VCaP (cell line): ENCODE measurements at regions not wholly inside any gene's neighbourhood (a gene's known extent, or its start where the extent isn't known, plus 50 kb on each side); places are given as distances from the start of the nearest gene placed in this dataset.

ENCODE experiments used
- H3K27ac ChIP-seq: fragments of 450-650 bp; 2 replicates; pipeline ENCODE4 v1.5.1; 2017
- CTCF ChIP-seq: fragments of 450-650 bp; conservative IDR thresholded peaks from 2 replicates; pipeline ENCODE4 v1.5.1; 2017; ENCODE audit warnings: mild to moderate bottlenecking, moderate library complexity

DNA sequence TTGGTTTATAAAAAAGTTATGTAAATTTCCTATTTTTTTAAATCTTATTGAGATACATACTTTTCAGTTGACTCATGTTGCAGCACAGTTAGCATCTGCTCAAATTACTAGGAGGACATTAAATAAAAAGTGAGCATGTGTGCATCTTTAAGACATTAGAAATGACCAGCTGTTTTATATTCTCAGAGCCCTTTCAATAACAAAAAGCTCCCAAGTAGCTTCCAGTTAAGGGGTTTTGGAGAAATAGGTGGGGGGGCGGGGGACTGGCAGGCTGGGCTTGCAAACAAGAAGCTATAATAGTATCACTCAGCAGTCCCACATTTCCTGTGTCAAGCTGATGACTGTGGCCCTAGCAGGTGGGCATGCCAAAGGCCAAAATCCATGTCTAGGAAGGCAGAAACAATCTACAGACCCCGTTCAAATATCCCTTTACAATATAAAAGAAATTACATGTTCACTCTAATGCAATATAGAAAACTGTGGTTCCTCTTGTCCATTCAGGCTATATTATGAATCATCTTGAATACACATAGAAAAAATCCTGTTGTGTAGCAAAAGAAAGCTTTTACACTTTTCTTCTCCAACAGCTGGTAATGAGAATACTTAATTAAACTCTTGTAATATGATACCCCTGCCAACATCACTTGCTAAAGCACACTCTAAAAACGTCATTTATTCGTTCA is 1713.2 kb upstream of the SLC10A2 start:
- H3K27ac ChIP-seq: no peak overlapping the region

GRCh38 chr13:104773775-104774174 is 1707.6 kb upstream of the SLC10A2 start:
- peak; percentile 80 for TF ChIP-seq CTCF
- no peak overlapping the region for H3K27ac ChIP-seq

More for the DNA sequence above, 1713.2 kb upstream of the SLC10A2 start:
- TF ChIP-seq CTCF: no peak

DNA sequence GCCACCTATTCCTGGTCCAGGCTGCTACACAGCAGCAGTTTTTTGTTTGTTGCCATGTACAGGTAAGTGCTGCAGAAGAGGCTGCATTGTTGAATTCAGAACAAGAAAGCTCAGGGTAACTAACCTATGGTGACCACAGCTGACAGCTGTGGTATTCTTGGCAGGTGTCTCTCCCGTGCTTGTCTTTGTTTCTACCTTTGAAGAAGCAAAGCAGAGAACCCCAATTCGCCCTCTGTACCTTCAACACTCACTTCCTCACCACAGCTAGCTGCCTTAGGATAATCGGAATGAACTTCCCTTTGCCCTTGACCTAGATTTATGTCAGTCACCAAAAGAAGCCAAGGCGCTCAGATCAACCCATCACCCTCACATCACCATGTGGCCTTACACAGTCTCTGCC is 1703.3 kb upstream of the SLC10A2 start:
- TF ChIP-seq CTCF: no peak
- no peak overlapping the region for H3K27ac ChIP-seq

GRCh38 chr13:104766319-104766718 is 1700.1 kb upstream of the SLC10A2 start:
- TF ChIP-seq CTCF: no peak
- no peak overlapping the region for H3K27ac ChIP-seq

DNA sequence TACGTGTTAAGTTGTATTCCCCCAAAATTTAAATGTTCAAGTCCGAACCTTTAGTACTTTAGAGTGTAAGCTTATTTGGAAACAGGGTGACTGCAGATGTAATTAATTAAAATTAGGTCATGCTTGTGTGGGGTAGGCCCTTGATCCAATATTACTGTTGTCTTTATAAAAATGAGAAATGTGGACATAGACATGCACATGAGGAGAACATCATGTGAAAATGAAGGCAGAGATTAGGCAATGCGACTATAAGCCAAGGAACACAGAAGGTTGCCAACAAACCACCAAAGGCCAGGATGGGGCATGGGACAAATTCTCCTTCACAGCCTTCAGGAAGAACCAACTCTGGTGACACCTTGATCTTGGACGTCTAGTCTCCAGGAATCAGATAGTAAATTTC is 1698.4 kb upstream of the SLC10A2 start:
- TF ChIP-seq CTCF: no peak

GRCh38 chr13:104759069-104759468 is 1692.9 kb upstream of the SLC10A2 start:
- no peak for TF ChIP-seq CTCF
- H3K27ac ChIP-seq: no peak overlapping the region

More for the DNA sequence above, 1698.4 kb upstream of the SLC10A2 start:
- H3K27ac ChIP-seq: no peak overlapping the region

DNA sequence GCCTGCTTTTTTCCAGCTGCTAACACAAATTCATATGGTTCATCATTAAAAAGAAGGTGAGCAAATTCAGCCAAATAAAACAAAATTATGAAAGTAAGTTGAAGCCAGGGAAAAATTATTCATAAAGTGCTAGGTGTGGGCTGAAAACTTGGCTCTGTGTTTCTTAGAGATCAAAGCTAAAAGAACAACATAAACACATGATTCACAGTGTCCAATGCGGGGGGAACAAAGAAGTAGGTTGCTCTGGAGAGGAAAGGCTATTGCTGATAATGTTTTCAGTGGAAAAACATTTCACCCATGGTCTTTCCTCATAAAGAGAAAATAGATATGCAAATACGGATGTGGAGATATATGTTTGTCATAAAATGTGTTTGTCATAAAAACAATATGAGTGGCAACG is 1691.5 kb upstream of the SLC10A2 start:
- TF ChIP-seq CTCF: no peak

More for the DNA sequence above, 1691.5 kb upstream of the SLC10A2 start:
- H3K27ac ChIP-seq: no peak overlapping the region
